Lower leg skin (tissue), 4 donors: ENCODE measurements at regions not wholly inside any gene's neighbourhood (a gene's known extent, or its start where the extent isn't known, plus 50 kb on each side); places are given as distances from the start of the nearest gene placed in this dataset.
"Not testable (repeated sequence)": the region's sequence is repeated elsewhere in the genome, so short reads cannot be mapped to it uniquely, and the experiment has no call there.

Experiments
- DNase-seq, 2 donors: peaks; one replicate each; pipeline ENCODE4 v3.0.0-alpha.2; 2019; ENCODE audit warnings: low spot score in 2 of 2
- H3K4me3 ChIP-seq: fragments of 200-600 bp; sonication (generic); 2 replicates; pipeline ENCODE4 v1.5.1; 2017; ENCODE audit warnings: mild to moderate bottlenecking, low read depth; ENCODE audit not compliant: poor library complexity, severe bottlenecking
- CTCF ChIP-seq, 3 donors: fragments of 450-650 bp; IDR thresholded peaks; one replicate each; pipeline ENCODE4 v1.5.1; 2016; ENCODE audit warnings: antibody characterized with exemption in 3 of 3, mild to moderate bottlenecking in 3 of 3, moderate library complexity in 2 of 3
- POLR2A ChIP-seq, 2 donors: fragments of 450-650 bp; IDR thresholded peaks; one replicate each; pipeline ENCODE4 v1.6.1; 2016 to 2017; ENCODE audit warnings: antibody characterized with exemption in 2 of 2, mild to moderate bottlenecking in 1 of 2, moderate library complexity in 1 of 2
- WGBS, 2 donors: methylation state at CpG; one replicate each; pipeline ENCODE4 v1.1.5; 2018; 5-methylcytosine and 5-hydroxymethylcytosine counted together
- intact Hi-C: fragments of 100-400 bp; cut with DNase I; formaldehyde crosslinking; loops from one replicate; pipeline ENCODE4 v1.15.0; 2023; ENCODE audit warnings: low total_unique reads

- no peak for TF ChIP-seq CTCF (IDR thresholded peaks at IDR 0.05)
- no peak for TF ChIP-seq POLR2A (IDR thresholded peaks at IDR 0.05)
- WGBS, 2 donors = 80 to 84% methylated on average over 2 of the region's 2 CpGs
- no peak overlapping the region for H3K4me3 ChIP-seq
- DNase-seq = no peak
- intact Hi-C loops = no loop called here
Observed at GRCh38 chr1:198959676-198960075, 320.8 kb downstream of the PTPRC start.

- H3K4me3 ChIP-seq, intact Hi-C loops, DNase-seq: not testable (repeated sequence)
Observed at GRCh38 chr1:198963796-198964195, 325.0 kb downstream of the PTPRC start.

GRCh38 chr1:198966519-198966918, 327.7 kb downstream of the PTPRC start:
- intact Hi-C loops = no loop called here
- 69 to 71% methylated on average over 4 of the region's 4 CpGs for WGBS, 2 donors
- TF ChIP-seq POLR2A (IDR thresholded peaks at IDR 0.05) (no peak), CTCF (IDR thresholded peaks at IDR 0.05) (no peak)

GRCh38 chr1:198967566-198967965, 328.7 kb downstream of the PTPRC start:
- no peak for DNase-seq
- no peak overlapping the region for H3K4me3 ChIP-seq
- TF ChIP-seq POLR2A (IDR thresholded peaks at IDR 0.05) = no peak
- no peak for TF ChIP-seq CTCF (IDR thresholded peaks at IDR 0.05)
- intact Hi-C loops = no loop called here

More at GRCh38 chr1:198966519-198966918, 327.7 kb downstream of the PTPRC start:
- H3K4me3 ChIP-seq = no peak overlapping the region
- DNase-seq = no peak

- H3K4me3 ChIP-seq = no peak overlapping the region
- no peak for DNase-seq
- intact Hi-C loops = no loop called here
- TF ChIP-seq POLR2A (IDR thresholded peaks at IDR 0.05) (no peak), CTCF (IDR thresholded peaks at IDR 0.05) (no peak)
- WGBS, 2 donors = 86 to 92% methylated on average over 2 of the region's 2 CpGs
Observed at GRCh38 chr1:198968866-198969265, 330.0 kb downstream of the PTPRC start.

GRCh38 chr1:198969981-198970380, 331.1 kb downstream of the PTPRC start:
- H3K4me3 ChIP-seq = no peak overlapping the region
- no peak for DNase-seq
- 83 to 84% methylated on average over 1 of the region's 1 CpG for WGBS, 2 donors
- intact Hi-C loops = no loop called here
- TF ChIP-seq CTCF (IDR thresholded peaks at IDR 0.05) (no peak), POLR2A (IDR thresholded peaks at IDR 0.05) (no peak)
